ENCODE measurements at regions not wholly inside any gene's neighbourhood (a gene's known extent, or its start where the extent isn't known, plus 50 kb on each side); places are given as distances from the start of the nearest gene placed in this dataset.

GRCh38 chrX:22559506-22559905 is 286.8 kb downstream of the CBLL2 start:
- H3K36me3 ChIP-seq, result no peaks in the 10 kb centered on the region
- no peak overlapping the region for H3K27ac ChIP-seq
- no peaks in the 10 kb centered on the region for H3K27me3 ChIP-seq
- no peaks in the 10 kb centered on the region for H3K9me3 ChIP-seq
- DNase-seq (no peak), ATAC-seq (ENCODE audit: low FRiP score in 2 of 2) (no peak)
- H3K4me3 ChIP-seq, result no peak overlapping the region
- no peak for TF ChIP-seq POLR2AphosphoS5 (IDR thresholded peaks at IDR 0.05)
- TF ChIP-seq EP300 (IDR thresholded peaks at IDR 0.05), result no peak
- no peak for TF ChIP-seq POLR2A (IDR thresholded peaks at IDR 0.05)
- no peak for TF ChIP-seq CTCF (IDR thresholded peaks at IDR 0.05)
- 55 to 70% methylated on average over 4 of the region's 4 CpGs for WGBS, 2 donors
- H3K4me1 ChIP-seq, result no peaks in the 10 kb centered on the region

GRCh38 chrX:22575161-22575845 is 302.6 kb downstream of the CBLL2 start:
- ATAC-seq (ENCODE audit: low FRiP score in 2 of 2) (no peak), DNase-seq (no peak)
- WGBS, 2 donors, result 74 to 100% methylated on average over 1 of the region's 1 CpG
- H3K36me3 ChIP-seq, result no peaks in the 10 kb centered on the region
- H3K4me3 ChIP-seq, result no peak overlapping the region
- no peak overlapping the region for H3K27ac ChIP-seq
- no peaks in the 10 kb centered on the region for H3K9me3 ChIP-seq
- no peaks in the 10 kb centered on the region for H3K4me1 ChIP-seq
- no peak for TF ChIP-seq EP300 (IDR thresholded peaks at IDR 0.05)
- no peak for TF ChIP-seq POLR2AphosphoS5 (IDR thresholded peaks at IDR 0.05)
- TF ChIP-seq CTCF (IDR thresholded peaks at IDR 0.05), result no peak
- TF ChIP-seq POLR2A (IDR thresholded peaks at IDR 0.05), result no peak
- H3K27me3 ChIP-seq, result no peaks in the 10 kb centered on the region

- Histone ChIP-seq H3K36me3 (no peaks in the 10 kb centered on the region), H3K4me3 (no peak overlapping the region), H3K4me1 (no peaks in the 10 kb centered on the region), H3K27ac (no peak overlapping the region), H3K27me3 (no peaks in the 10 kb centered on the region), H3K9me3 (no peaks in the 10 kb centered on the region)
- DNase-seq, result no peak
- WGBS, 2 donors, result 59 to 85% methylated on average over 3 of the region's 3 CpGs
- ATAC-seq (ENCODE audit: low FRiP score in 2 of 2), result no peak
- TF ChIP-seq EP300 (IDR thresholded peaks at IDR 0.05) (no peak), POLR2AphosphoS5 (IDR thresholded peaks at IDR 0.05) (no peak), POLR2A (IDR thresholded peaks at IDR 0.05) (no peak), CTCF (IDR thresholded peaks at IDR 0.05) (no peak)
Measured at GRCh38 chrX:22577181-22577580, 304.5 kb downstream of the CBLL2 start.

GRCh38 chrX:22585831-22586230 is 313.1 kb downstream of the CBLL2 start:
- H3K36me3 ChIP-seq, result no peaks in the 10 kb centered on the region
- no peaks in the 10 kb centered on the region for H3K4me1 ChIP-seq
- ATAC-seq (ENCODE audit: low FRiP score in 2 of 2), result no peak
- no peak overlapping the region for H3K4me3 ChIP-seq
- no peak overlapping the region for H3K27ac ChIP-seq
- no peak for DNase-seq
- H3K27me3 ChIP-seq, result no peaks in the 10 kb centered on the region
- TF ChIP-seq POLR2A (IDR thresholded peaks at IDR 0.05) (no peak), CTCF (IDR thresholded peaks at IDR 0.05) (no peak), POLR2AphosphoS5 (IDR thresholded peaks at IDR 0.05) (no peak), EP300 (IDR thresholded peaks at IDR 0.05) (no peak)
- no peaks in the 10 kb centered on the region for H3K9me3 ChIP-seq
- WGBS, 2 donors, result 52 to 66% methylated on average over 1 of the region's 1 CpG

- no peaks in the 10 kb centered on the region for H3K4me1 ChIP-seq
- no peak overlapping the region for H3K27ac ChIP-seq
- 84 to 93% methylated on average over 2 of the region's 2 CpGs for WGBS, 2 donors
- DNase-seq, result no peak
- ATAC-seq (ENCODE audit: low FRiP score in 2 of 2), result no peak
- H3K36me3 ChIP-seq, result no peaks in the 10 kb centered on the region
- no peaks in the 10 kb centered on the region for H3K27me3 ChIP-seq
- H3K9me3 ChIP-seq, result no peaks in the 10 kb centered on the region
- H3K4me3 ChIP-seq, result no peak overlapping the region
- no peak for TF ChIP-seq EP300 (IDR thresholded peaks at IDR 0.05)
- no peak for TF ChIP-seq CTCF (IDR thresholded peaks at IDR 0.05)
Measured at GRCh38 chrX:22589845-22590244, 317.1 kb downstream of the CBLL2 start.
